ENCODE measurements at regions not wholly inside any gene's neighbourhood (a gene's known extent, or its start where the extent isn't known, plus 50 kb on each side); places are given as distances from the start of the nearest gene placed in this dataset.

DNA sequence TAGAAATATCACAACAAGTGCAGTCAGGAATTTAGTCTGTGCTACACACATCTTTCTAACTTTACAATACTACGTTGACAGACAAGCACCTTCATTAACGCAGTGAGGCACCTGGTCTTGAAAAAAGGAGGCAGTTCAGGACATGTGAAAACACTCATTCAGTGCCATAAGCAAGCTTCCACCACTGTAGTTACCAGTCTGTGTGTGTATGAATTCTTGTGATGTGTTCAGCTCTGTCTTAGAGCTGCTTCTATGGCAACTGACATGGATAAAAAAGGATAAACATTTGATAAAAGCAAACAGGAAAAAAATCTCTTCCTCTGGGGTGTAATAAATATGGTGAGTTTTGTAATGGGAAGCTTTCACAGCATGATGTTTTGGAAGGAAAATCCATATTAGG is 623.8 kb upstream of the NXPH2 start:
- CTCF ChIA-PET: no interaction called here
- Mint-ChIP-seq H3K9me3 (peaks cover 9% of the 10 kb centered on the region), H3K4me1 (no peaks in the 10 kb centered on the region), H3K27ac (no peak overlapping the region), H3K36me3 (ENCODE audit: low read depth) (no peaks in the 10 kb centered on the region), H3K4me3 (no peak overlapping the region), H3K27me3 (no peaks in the 10 kb centered on the region)
- TF ChIP-seq, protein P1, sequence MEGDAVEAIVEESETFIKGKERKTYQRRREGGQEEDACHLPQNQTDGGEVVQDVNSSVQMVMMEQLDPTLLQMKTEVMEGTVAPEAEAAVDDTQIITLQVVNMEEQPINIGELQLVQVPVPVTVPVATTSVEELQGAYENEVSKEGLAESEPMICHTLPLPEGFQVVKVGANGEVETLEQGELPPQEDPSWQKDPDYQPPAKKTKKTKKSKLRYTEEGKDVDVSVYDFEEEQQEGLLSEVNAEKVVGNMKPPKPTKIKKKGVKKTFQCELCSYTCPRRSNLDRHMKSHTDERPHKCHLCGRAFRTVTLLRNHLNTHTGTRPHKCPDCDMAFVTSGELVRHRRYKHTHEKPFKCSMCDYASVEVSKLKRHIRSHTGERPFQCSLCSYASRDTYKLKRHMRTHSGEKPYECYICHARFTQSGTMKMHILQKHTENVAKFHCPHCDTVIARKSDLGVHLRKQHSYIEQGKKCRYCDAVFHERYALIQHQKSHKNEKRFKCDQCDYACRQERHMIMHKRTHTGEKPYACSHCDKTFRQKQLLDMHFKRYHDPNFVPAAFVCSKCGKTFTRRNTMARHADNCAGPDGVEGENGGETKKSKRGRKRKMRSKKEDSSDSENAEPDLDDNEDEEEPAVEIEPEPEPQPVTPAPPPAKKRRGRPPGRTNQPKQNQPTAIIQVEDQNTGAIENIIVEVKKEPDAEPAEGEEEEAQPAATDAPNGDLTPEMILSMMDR (IDR thresholded peaks at IDR 0.05): no peak
- intact Hi-C loops (cut with micrococcal nuclease): no loop called here
- DNase-seq (no peak), ATAC-seq (ENCODE audit: low read depth) (no peak)
- POLR2A ChIA-PET: no interaction called here

DNA sequence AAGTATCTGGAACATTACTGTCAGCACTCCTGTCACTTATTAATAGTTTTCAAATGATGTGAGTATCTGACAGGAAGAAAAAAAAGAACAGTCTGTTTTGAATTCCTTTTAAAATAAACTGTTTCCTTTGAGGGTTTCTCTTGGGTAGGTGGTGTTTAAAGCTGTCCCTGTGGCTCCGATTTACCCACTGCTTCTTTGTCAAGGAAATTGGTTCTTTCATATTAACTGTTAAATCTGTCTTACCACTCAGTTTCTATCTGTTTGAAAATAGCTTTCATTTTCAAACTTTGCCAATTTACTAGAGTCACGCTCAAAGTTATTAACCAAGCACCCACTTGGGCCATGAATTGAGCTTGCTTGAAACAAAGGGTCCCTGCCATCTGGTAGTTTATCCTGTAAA is 614.6 kb upstream of the NXPH2 start:
- ATAC-seq (ENCODE audit: low read depth): no peak
- no peaks in the 10 kb centered on the region for H3K27me3 Mint-ChIP-seq
- TF ChIP-seq, protein P1 (IDR thresholded peaks at IDR 0.05): no peak
- peaks cover 3% of the 10 kb centered on the region for H3K9me3 Mint-ChIP-seq
- no peak overlapping the region for H3K27ac Mint-ChIP-seq
- no peaks in the 10 kb centered on the region for H3K4me1 Mint-ChIP-seq
- ChIA-PET POLR2A (no interaction called here), CTCF (no interaction called here)
- intact Hi-C loops (cut with micrococcal nuclease): no loop called here
- no peaks in the 10 kb centered on the region for H3K36me3 Mint-ChIP-seq (ENCODE audit: low read depth)
- no peak for DNase-seq
- H3K4me3 Mint-ChIP-seq: no peak overlapping the region

DNA sequence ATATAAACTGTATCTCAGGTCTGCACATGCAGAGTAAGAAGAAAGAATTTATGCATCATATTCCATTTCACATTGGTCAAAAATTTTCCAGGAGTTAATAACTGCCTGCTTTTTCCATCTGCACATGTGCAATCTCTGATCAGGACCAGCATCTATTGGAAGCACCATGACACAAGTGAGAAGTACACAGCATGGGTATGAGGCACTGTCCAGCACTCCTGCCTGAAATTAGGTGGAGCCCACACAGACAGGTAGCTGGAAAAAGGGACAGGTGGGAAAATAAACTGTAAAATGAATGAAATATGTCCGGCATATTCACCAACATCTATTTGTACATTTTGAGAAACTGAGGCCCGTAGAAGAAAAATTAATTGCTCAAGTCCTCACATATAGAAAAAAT is 609.2 kb upstream of the NXPH2 start:
- intact Hi-C loops (cut with micrococcal nuclease): no loop called here
- H3K4me1 Mint-ChIP-seq: no peaks in the 10 kb centered on the region
- H3K4me3 Mint-ChIP-seq: no peak overlapping the region
- ChIA-PET CTCF (no interaction called here), POLR2A (no interaction called here)
- DNase-seq (no peak), ATAC-seq (ENCODE audit: low read depth) (no peak)
- H3K9me3 Mint-ChIP-seq: peaks cover 3% of the 10 kb centered on the region
- H3K27me3 Mint-ChIP-seq: no peaks in the 10 kb centered on the region
- H3K27ac Mint-ChIP-seq: no peak overlapping the region
- no peaks in the 10 kb centered on the region for H3K36me3 Mint-ChIP-seq (ENCODE audit: low read depth)
- TF ChIP-seq, protein P1 (IDR thresholded peaks at IDR 0.05): no peak

DNA sequence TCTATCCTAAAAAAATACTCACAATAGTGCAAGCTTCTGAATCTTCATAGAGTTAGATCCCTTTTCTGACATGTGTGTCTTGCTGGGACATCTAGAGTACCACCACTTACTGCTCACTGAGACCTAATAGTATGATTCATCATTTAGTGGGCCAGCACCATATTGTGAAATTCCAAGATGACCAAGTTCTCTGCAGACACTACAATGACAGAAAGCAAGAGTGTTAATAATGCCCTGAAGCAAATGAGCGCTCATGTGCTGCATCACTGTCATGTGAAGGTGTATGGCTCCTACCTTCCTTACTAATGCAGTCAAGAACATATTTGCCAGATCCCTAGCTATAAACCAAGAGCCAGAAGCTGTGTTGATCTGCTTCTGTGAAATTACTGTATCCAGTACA is 606.2 kb upstream of the NXPH2 start:
- no peaks in the 10 kb centered on the region for H3K4me1 Mint-ChIP-seq
- POLR2A ChIA-PET: no interaction called here
- CTCF ChIA-PET: no interaction called here
- TF ChIP-seq, protein P1 (IDR thresholded peaks at IDR 0.05): no peak
- no peak overlapping the region for H3K27ac Mint-ChIP-seq
- H3K4me3 Mint-ChIP-seq: no peak overlapping the region
- peaks cover 6% of the 10 kb centered on the region for H3K9me3 Mint-ChIP-seq
- ATAC-seq (ENCODE audit: low read depth) (no peak), DNase-seq (no peak)
- intact Hi-C loops (cut with micrococcal nuclease): no loop called here
- no peaks in the 10 kb centered on the region for H3K36me3 Mint-ChIP-seq (ENCODE audit: low read depth)
- no peaks in the 10 kb centered on the region for H3K27me3 Mint-ChIP-seq

DNA sequence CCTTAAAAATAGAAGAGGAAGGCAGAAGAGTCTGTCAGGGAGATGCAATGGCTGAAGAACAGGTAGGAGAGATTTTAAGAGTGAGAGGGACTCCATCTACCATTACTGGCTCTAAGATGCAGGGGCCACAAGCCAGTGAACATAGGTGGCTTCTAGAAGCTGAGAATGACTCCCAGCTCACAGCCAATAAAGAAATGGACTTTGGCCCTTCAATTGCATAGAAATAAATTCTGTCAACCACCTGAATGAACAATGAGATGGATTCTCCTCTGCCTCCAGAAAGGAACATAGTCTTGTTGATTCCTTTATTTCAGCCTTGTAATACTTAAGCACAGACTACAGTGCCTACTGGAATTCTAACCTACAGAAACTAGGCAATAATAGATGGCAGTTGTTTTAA is 603.3 kb upstream of the NXPH2 start:
- H3K9me3 Mint-ChIP-seq: peaks cover 9% of the 10 kb centered on the region
- CTCF ChIA-PET: no interaction called here
- DNase-seq (no peak), ATAC-seq (ENCODE audit: low read depth) (no peak)
- no peak overlapping the region for H3K4me3 Mint-ChIP-seq
- H3K36me3 Mint-ChIP-seq (ENCODE audit: low read depth): no peaks in the 10 kb centered on the region
- no peaks in the 10 kb centered on the region for H3K4me1 Mint-ChIP-seq
- POLR2A ChIA-PET: no interaction called here
- no peaks in the 10 kb centered on the region for H3K27me3 Mint-ChIP-seq
- no peak overlapping the region for H3K27ac Mint-ChIP-seq
- intact Hi-C loops (cut with micrococcal nuclease): no loop called here
- TF ChIP-seq, protein P1 (IDR thresholded peaks at IDR 0.05): no peak

Data from activated B cell treated with CpG ODN at 0.5 μM for 24 hours (primary cell).